K562 (cell line): ENCODE measurements at regions not wholly inside any gene's neighbourhood (a gene's known extent, or its start where the extent isn't known, plus 50 kb on each side); places are given as distances from the start of the nearest gene placed in this dataset.

Experiments
- ATAC-seq: fragments of 200-7000 bp; cut with Tn5 transposase; 3 replicates; pipeline ENCODE4 v1.9.1; 2020; ENCODE audit warnings: moderate library complexity
- BruUV-seq: library from RNA; stranded (reverse); fragments of 400-500 nt; replicated peaks from 2 replicates; lab custom pipeline; 2021; lab: Mats Ljungman, UMichigan
- CTCF ChIA-PET: fragments of 300-600 bp; formaldehyde crosslinking; extraction: SDS; loops from one replicate; lab custom pipeline; 2021; ENCODE audit warnings: low intra/inter-chr PET ratio; lab: Yijun Ruan, JAX
- POLR2A ChIA-PET: fragments of 300-600, 350-650 bp; sonication (Branson Sonifier 250); formaldehyde crosslinking; extraction: SDS; loops from one replicate; lab custom pipeline; 2021; ENCODE audit warnings: antibody characterized with exemption, inconsistent platforms; lab: Yijun Ruan, JAX
- DNase-seq, 4 experiments: peaks; one replicate each; pipeline versions ENCODE4 v3.0.0 to v3.0.0-alpha.2; 2011 to 2018; ENCODE audit warnings: low spot score in 3 of 4, mixed read lengths in 3 of 4; ENCODE audit errors: extremely low read depth in 1 of 4
- FAIRE-seq: peaks from 2 replicates; lab custom pipeline; 2011; peaks lifted over from hg19 to GRCh38; lab: Jason Lieb, UNC
- H2AFZ ChIP-seq: 2 replicates; pipeline ENCODE4 v1.6.0; 2011; ENCODE audit warnings: low read depth, low read length, control low read depth, inconsistent platforms
- H3K27ac ChIP-seq: fragments of 200-600 bp; 3 replicates; pipeline ENCODE4 v1.8.0; 2011; ENCODE audit warnings: low read depth, mild to moderate bottlenecking, control low read depth, inconsistent platforms, low read length, moderate library complexity, mixed read lengths; ENCODE audit errors: extremely low read depth
- H3K27me3 ChIP-seq, 2 experiments: fragments of 300-600 bp in 1 of 2; 2 replicates in 1 of 2; 3 replicates in 1 of 2; pipeline versions ENCODE4 v1.6.0 to v1.8.0; 2011; ENCODE audit warnings: inconsistent platforms in 2 of 2, low read length in 2 of 2, mild to moderate bottlenecking in 1 of 2, mixed read lengths in 1 of 2, moderate library complexity in 1 of 2; ENCODE audit not compliant: control insufficient read depth in 2 of 2, insufficient read depth in 2 of 2
- H3K36me3 ChIP-seq: fragments of 300-600 bp; 3 replicates; pipeline ENCODE4 v1.8.0; 2011; ENCODE audit warnings: mild to moderate bottlenecking, low read length, inconsistent platforms; ENCODE audit not compliant: control insufficient read depth, insufficient read depth
- H3K4me1 ChIP-seq, 2 experiments: fragments of 200-600 bp in 1 of 2; replicated peaks in 1 of 2; 2 replicates in 1 of 2; 3 replicates in 1 of 2; pipeline versions ENCODE4 v1.5.1 to v1.8.0; 2011; ENCODE audit warnings: inconsistent platforms in 2 of 2, low read length in 2 of 2, mild to moderate bottlenecking in 1 of 2, mixed read lengths in 1 of 2, moderate library complexity in 1 of 2; ENCODE audit not compliant: control insufficient read depth in 2 of 2, insufficient read depth in 2 of 2
- H3K4me2 ChIP-seq: 2 replicates; pipeline ENCODE4 v1.6.1; 2011; ENCODE audit warnings: low read length, control low read depth, inconsistent platforms, mixed read lengths; ENCODE audit not compliant: insufficient read depth
- H3K4me3 ChIP-seq: fragments of 200-600 bp; sonication (generic), shearing (Covaris generic); 2 replicates; pipeline ENCODE4 v1.5.1; 2016; ENCODE audit warnings: control low read depth, inconsistent platforms
- H3K79me2 ChIP-seq: fragments of 200-600 bp; 3 replicates; pipeline ENCODE4 v1.8.0; 2011; ENCODE audit warnings: low read length, inconsistent platforms; ENCODE audit not compliant: control insufficient read depth, insufficient read depth
- H3K9ac ChIP-seq, 2 experiments: 2 replicates each; pipeline versions ENCODE4 v1.6.0 to v1.6.1; 2011; ENCODE audit warnings: low read depth in 2 of 2, low read length in 2 of 2, control low read depth in 1 of 2, inconsistent platforms in 1 of 2, mild to moderate bottlenecking in 1 of 2, mixed read lengths in 1 of 2; ENCODE audit not compliant: insufficient read depth in 1 of 2
- H3K9me1 ChIP-seq: one replicate; pipeline ENCODE4 v1.6.0; 2011; ENCODE audit warnings: inconsistent platforms, mild to moderate bottlenecking, low read length, moderate library complexity; ENCODE audit not compliant: control insufficient read depth, insufficient read depth
- H3K9me3 ChIP-seq: replicated peaks from 2 replicates; pipeline ENCODE4 v1.5.1; 2011; ENCODE audit warnings: low read depth, low read length, inconsistent platforms; ENCODE audit not compliant: control insufficient read depth, insufficient read depth
- H4K20me1 ChIP-seq: replicated peaks from 2 replicates; pipeline ENCODE4 v1.6.1; 2011; ENCODE audit warnings: low read length, inconsistent platforms, mixed read lengths; ENCODE audit not compliant: control insufficient read depth, insufficient read depth
- BRD9 ChIP-seq: fragments of 450-650 bp; IDR thresholded peaks from 2 replicates; pipeline ENCODE4 v1.6.1; 2018; ENCODE audit warnings: low read depth; ENCODE audit not compliant: partially characterized antibody
- MAFF ChIP-seq: IDR thresholded peaks from 2 replicates; pipeline ENCODE4 v1.6.1; 2012; ENCODE audit warnings: low read length, improper control_type of control experiment
- MEIS2 ChIP-seq: fragments of 450-650 bp; IDR thresholded peaks from 2 replicates; pipeline ENCODE4 v1.6.1; 2014; ENCODE audit warnings: mild to moderate bottlenecking; ENCODE audit not compliant: partially characterized antibody
- RBM25 ChIP-seq: fragments of 200-400 bp; formaldehyde crosslinking; IDR thresholded peaks from 2 replicates; pipeline ENCODE4 v1.6.1; 2018; ENCODE audit warnings: low read length, low read depth, moderate library complexity; ENCODE audit not compliant: severe bottlenecking
- ZFP36 ChIP-seq: fragments of 150-350 bp; IDR thresholded peaks from 2 replicates; pipeline ENCODE4 v1.6.1; 2018; ENCODE audit warnings: low read length, low read depth; ENCODE audit not compliant: partially characterized antibody
- WGBS: fragments of 100-300 bp; shearing (Covaris generic); methylation state at CpG from one replicate; pipeline ENCODE4 v1.1.6; 2016; ENCODE audit warnings: low coverage, mixed read lengths; ENCODE audit not compliant: insufficient coverage; ENCODE audit errors: missing lambda C conversion rate; 5-methylcytosine and 5-hydroxymethylcytosine counted together
- in situ Hi-C: fragments of 300-500 bp; cut with MboI; formaldehyde crosslinking; loops from 4 replicates; pipeline ENCODE4 v1.15.0; 2018; ENCODE audit warnings: inconsistent platforms, mixed read lengths
- intact Hi-C: fragments of 100-400 bp; cut with micrococcal nuclease; formaldehyde crosslinking; loops from 2 replicates; pipeline ENCODE4 v1.14.2; 2022
- TF ChIP-seq, protein P1 (sequence below): fragments of 450-650 bp; IDR thresholded peaks from 2 replicates; pipeline ENCODE4 v1.6.1; 2017; ENCODE audit warnings: antibody characterized with exemption, mild to moderate bottlenecking

DNA sequence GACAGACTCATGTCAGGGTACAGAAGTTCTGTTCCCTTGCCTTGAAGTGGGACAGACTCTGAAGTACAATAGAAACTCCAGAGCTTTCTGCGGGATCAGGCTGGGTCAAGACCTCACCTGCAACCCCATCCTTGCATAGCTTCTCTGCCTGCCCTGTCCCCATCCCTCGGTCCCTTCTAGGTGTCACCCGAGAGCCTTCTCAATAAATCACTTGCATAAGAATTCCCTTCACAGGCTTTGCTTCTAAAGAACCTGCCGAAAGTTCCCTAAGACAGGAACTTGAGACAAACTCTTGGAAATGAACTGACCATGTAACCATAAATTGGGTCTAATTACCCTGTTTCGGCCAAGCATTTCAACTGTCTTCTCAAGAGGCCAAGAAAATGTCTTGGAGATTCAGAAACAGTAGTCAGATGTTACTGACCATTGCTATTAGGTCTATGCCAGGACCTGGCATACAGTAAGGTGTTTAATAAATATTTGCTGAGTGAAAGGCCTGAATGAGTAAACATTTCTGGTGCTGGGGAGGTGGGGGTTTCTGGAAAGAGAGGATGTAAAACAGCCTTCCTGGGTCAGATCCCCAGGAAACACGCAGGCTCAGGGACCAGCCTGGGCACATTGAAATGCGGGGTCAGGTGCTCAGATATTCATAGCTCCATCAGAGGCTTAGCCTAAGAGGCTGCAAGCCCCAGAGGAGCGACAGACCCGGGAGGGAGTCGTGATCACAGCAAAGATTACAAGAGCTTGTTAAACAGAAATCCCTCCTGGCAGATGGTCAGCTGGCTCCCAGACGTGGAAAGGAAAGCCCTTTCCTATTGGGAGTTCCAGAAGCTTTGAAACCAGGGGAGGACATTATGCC lies 226.2 kb upstream of the LHX5 start:
- no peak for TF ChIP-seq MAFF
- peak; percentile 17 for TF ChIP-seq MEIS2
- Histone ChIP-seq H3K4me3 (no peak overlapping the region), H4K20me1 (no peaks in the 10 kb centered on the region), H3K4me1 (peaks cover 0 to 3% of the 10 kb centered on the region in 2 experiments; a peak in 2 of 5 replicates), H3K79me2 (no peaks in the 10 kb centered on the region), H3K27ac (no peak overlapping the region), H3K9me3 (peaks cover 5% of the 10 kb centered on the region), H2AFZ (no peak overlapping the region), H3K9ac (no peak overlapping the region), H3K27me3 (peaks cover 6 to 48% of the 10 kb centered on the region in 2 experiments; a peak in 3 of 5 replicates), H3K36me3 (no peaks in the 10 kb centered on the region), H3K9me1 (no peaks in the 10 kb centered on the region), H3K4me2 (no peak overlapping the region)
- intact Hi-C loops (no loop called here), in situ Hi-C loops (no loop called here)
- no peak for ATAC-seq
- CTCF ChIA-PET = interaction anchor here (0.7 kb wide), 1 partner anchor 887 kb away, joined by 3 read pairs; no protein-coding TSS in a partner anchor
- POLR2A ChIA-PET = interaction anchor here (0.6 to 0.8 kb wide), 4 partner anchors 9 to 349 kb away, joined by 3 read pairs; no protein-coding TSS in a partner anchor
- peak; percentile 23 for FAIRE-seq
- no peak for DNase-seq
- under 1% methylated on average over 11 of the region's 11 CpGs for WGBS
- BruUV-seq = no TSS peak

DNA sequence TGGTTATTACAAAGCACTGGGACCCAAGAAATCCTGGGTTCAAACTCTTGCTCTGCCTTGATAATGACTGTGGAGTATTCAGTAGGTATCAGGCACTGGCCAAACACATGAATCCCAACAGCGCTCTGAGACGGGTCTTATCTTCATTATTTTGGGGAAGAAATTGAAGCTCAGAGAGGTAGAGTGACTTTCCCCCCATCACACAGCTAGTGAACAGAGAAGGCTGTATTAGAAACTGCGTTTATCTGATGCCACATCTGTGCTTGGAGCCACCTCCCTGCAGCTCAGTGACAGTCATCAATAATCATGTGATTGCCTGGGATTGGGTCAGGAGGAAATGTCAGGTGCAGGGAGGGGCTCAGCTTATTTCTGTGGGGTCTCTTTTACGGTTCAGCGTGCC lies 225.4 kb upstream of the LHX5 start:
- Histone ChIP-seq H3K4me1 (peaks cover 0 to 3% of the 10 kb centered on the region in 2 experiments; a peak in 2 of 5 replicates), H3K36me3 (no peaks in the 10 kb centered on the region), H3K4me3 (no peak overlapping the region), H3K27ac (no peak overlapping the region), H3K9ac (no peak overlapping the region), H3K9me3 (peaks cover 5% of the 10 kb centered on the region), H2AFZ (no peak overlapping the region), H3K9me1 (no peaks in the 10 kb centered on the region), H3K4me2 (no peak overlapping the region)
- no TSS peak for BruUV-seq
- ChIA-PET CTCF (no interaction called here), POLR2A (interaction anchor here (0.6 to 0.8 kb wide), 2 partner anchors 14 to 348 kb away, joined by 3 read pairs; no protein-coding TSS in a partner anchor)
- DNase-seq (no peak), FAIRE-seq (no peak)
- TF ChIP-seq, protein P1, sequence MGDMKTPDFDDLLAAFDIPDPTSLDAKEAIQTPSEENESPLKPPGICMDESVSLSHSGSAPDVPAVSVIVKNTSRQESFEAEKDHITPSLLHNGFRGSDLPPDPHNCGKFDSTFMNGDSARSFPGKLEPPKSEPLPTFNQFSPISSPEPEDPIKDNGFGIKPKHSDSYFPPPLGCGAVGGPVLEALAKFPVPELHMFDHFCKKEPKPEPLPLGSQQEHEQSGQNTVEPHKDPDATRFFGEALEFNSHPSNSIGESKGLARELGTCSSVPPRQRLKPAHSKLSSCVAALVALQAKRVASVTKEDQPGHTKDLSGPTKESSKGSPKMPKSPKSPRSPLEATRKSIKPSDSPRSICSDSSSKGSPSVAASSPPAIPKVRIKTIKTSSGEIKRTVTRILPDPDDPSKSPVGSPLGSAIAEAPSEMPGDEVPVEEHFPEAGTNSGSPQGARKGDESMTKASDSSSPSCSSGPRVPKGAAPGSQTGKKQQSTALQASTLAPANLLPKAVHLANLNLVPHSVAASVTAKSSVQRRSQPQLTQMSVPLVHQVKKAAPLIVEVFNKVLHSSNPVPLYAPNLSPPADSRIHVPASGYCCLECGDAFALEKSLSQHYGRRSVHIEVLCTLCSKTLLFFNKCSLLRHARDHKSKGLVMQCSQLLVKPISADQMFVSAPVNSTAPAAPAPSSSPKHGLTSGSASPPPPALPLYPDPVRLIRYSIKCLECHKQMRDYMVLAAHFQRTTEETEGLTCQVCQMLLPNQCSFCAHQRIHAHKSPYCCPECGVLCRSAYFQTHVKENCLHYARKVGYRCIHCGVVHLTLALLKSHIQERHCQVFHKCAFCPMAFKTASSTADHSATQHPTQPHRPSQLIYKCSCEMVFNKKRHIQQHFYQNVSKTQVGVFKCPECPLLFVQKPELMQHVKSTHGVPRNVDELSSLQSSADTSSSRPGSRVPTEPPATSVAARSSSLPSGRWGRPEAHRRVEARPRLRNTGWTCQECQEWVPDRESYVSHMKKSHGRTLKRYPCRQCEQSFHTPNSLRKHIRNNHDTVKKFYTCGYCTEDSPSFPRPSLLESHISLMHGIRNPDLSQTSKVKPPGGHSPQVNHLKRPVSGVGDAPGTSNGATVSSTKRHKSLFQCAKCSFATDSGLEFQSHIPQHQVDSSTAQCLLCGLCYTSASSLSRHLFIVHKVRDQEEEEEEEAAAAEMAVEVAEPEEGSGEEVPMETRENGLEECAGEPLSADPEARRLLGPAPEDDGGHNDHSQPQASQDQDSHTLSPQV = no peak
- peak; percentile 62 for TF ChIP-seq ZFP36
- TF ChIP-seq RBM25 = peak; percentile 55
- TF ChIP-seq BRD9 = peak; percentile 98
- TF ChIP-seq, all 486 proteins: peak for 3
- ATAC-seq = no peak
- Histone ChIP-seq H3K79me2 (no peaks in the 10 kb centered on the region), H3K27me3 (peaks cover 7 to 49% of the 10 kb centered on the region in 2 experiments; a peak in 3 of 5 replicates), H4K20me1 (no peaks in the 10 kb centered on the region)
- intact Hi-C loops (no loop called here), in situ Hi-C loops (no loop called here)
- 0% methylated on average over 5 of the region's 5 CpGs for WGBS
